ENCODE measurements at regions not wholly inside any gene's neighbourhood (a gene's known extent, or its start where the extent isn't known, plus 50 kb on each side); places are given as distances from the start of the nearest gene placed in this dataset.

- Histone ChIP-seq H3K9me1 (replicated peaks; ENCODE audit: control insufficient read depth, extremely low read depth, insufficient read depth, low read length) (no peaks in the 10 kb centered on the region), H2AFZ (ENCODE audit: low read depth, low read length) (no peak overlapping the region), H3K4me1 (ENCODE audit: control insufficient read depth, extremely low read depth, insufficient read depth, low read length) (no peaks in the 10 kb centered on the region), H3K79me2 (ENCODE audit: control insufficient read depth, insufficient read depth, low read length) (no peaks in the 10 kb centered on the region), H4K20me1 (replicated peaks; ENCODE audit: control insufficient read depth, extremely low read depth, insufficient read depth, low read length) (no peaks in the 10 kb centered on the region), H3K9me3 (replicated peaks; ENCODE audit: control insufficient read depth, insufficient read depth, low read length) (no peaks in the 10 kb centered on the region), H3K27me3 (ENCODE audit: control insufficient read depth in 2 of 2, insufficient read depth in 2 of 2, low read length in 2 of 2) (no peaks in the 10 kb centered on the region), H3K4me3 (replicated peaks in 1 of 3; ENCODE audit: insufficient read depth in 1 of 3, low read depth in 1 of 3, low read length in 3 of 3) (no peak overlapping the region), H3K36me3 (ENCODE audit: control insufficient read depth in 2 of 2, extremely low read depth in 1 of 2, insufficient read depth in 2 of 2, low read length in 2 of 2) (no peaks in the 10 kb centered on the region), H3K4me2 (ENCODE audit: insufficient read depth, low read length) (no peak overlapping the region), H3K9ac (replicated peaks; ENCODE audit: extremely low read depth, insufficient read depth, low read length) (no peak overlapping the region), H3K27ac (ENCODE audit: insufficient read depth, low read depth, low read length) (no peak overlapping the region)
- intact Hi-C loops (cut with micrococcal nuclease) (no loop called here), dilution Hi-C loops (cut with MboI; ENCODE audit: extremely low pct_ligation_motif_present, low sequenced_read_pairs) (no loop called here)
- no TSS peak for BruUV-seq (replicated peaks)
- ChIA-PET POLR2A (no interaction called here), CTCF (no interaction called here)
- no peak for DNase-seq (ENCODE audit: low read depth, low spot score)
- TF ChIP-seq CTCF (IDR thresholded peaks at IDR 0.05; ENCODE audit: extremely low read depth in 1 of 2, insufficient read depth in 1 of 2, low read depth in 1 of 2, low read length in 2 of 2) (no peak), FOS (IDR thresholded peaks at IDR 0.05; ENCODE audit: borderline replicate concordance, insufficient read depth, low read length) (no peak), MAX (IDR thresholded peaks at IDR 0.05; ENCODE audit: insufficient read depth, insufficient read length) (no peak), POLR2A (IDR thresholded peaks at IDR 0.05; ENCODE audit: low read depth, low read length) (no peak)
- FAIRE-seq = no peak
Measured at GRCh38 chr5:117255211-117256027, 680.8 kb upstream of the SEMA6A start.

GRCh38 chr5:117252566-117252965 is 677.9 kb upstream of the SEMA6A start:
- FAIRE-seq = no peak
- no peak overlapping the region for H3K4me3 ChIP-seq (replicated peaks in 1 of 3; ENCODE audit: insufficient read depth in 1 of 3, low read depth in 1 of 3, low read length in 3 of 3)
- TF ChIP-seq MYC (IDR thresholded peaks at IDR 0.05; ENCODE audit: low read depth, low read length) (no peak), CTCF (IDR thresholded peaks at IDR 0.05; ENCODE audit: extremely low read depth in 1 of 2, insufficient read depth in 1 of 2, low read depth in 1 of 2, low read length in 2 of 2) (no peak), EZH2 (IDR thresholded peaks at IDR 0.05; ENCODE audit: borderline replicate concordance, low read depth, low read length, severe bottlenecking) (no peak), MAX (IDR thresholded peaks at IDR 0.05; ENCODE audit: insufficient read depth, insufficient read length) (no peak), POLR2AphosphoS5 (IDR thresholded peaks at IDR 0.05; ENCODE audit: insufficient read depth, low read depth, low read length) (no peak), GATA2 (IDR thresholded peaks at IDR 0.05; ENCODE audit: insufficient read depth, insufficient read length, low read depth, low read length) (no peak), JUN (IDR thresholded peaks at IDR 0.05; ENCODE audit: borderline replicate concordance, insufficient read depth, insufficient read length, low read depth) (no peak), POLR2A (IDR thresholded peaks at IDR 0.05; ENCODE audit: low read depth, low read length) (no peak), FOS (IDR thresholded peaks at IDR 0.05; ENCODE audit: borderline replicate concordance, insufficient read depth, low read length) (no peak)
- no peaks in the 10 kb centered on the region for H3K4me1 ChIP-seq (ENCODE audit: control insufficient read depth, extremely low read depth, insufficient read depth, low read length)
- H3K9me3 ChIP-seq (replicated peaks; ENCODE audit: control insufficient read depth, insufficient read depth, low read length) = no peaks in the 10 kb centered on the region
- no peak overlapping the region for H2AFZ ChIP-seq (ENCODE audit: low read depth, low read length)
- H3K27me3 ChIP-seq (ENCODE audit: control insufficient read depth in 2 of 2, insufficient read depth in 2 of 2, low read length in 2 of 2) = no peaks in the 10 kb centered on the region
- no peaks in the 10 kb centered on the region for H4K20me1 ChIP-seq (replicated peaks; ENCODE audit: control insufficient read depth, extremely low read depth, insufficient read depth, low read length)
- no peaks in the 10 kb centered on the region for H3K36me3 ChIP-seq (ENCODE audit: control insufficient read depth in 2 of 2, extremely low read depth in 1 of 2, insufficient read depth in 2 of 2, low read length in 2 of 2)
- H3K4me2 ChIP-seq (ENCODE audit: insufficient read depth, low read length) = no peak overlapping the region
- ChIA-PET POLR2A (no interaction called here), CTCF (no interaction called here)
- H3K27ac ChIP-seq (ENCODE audit: insufficient read depth, low read depth, low read length) = no peak overlapping the region
- dilution Hi-C loops (cut with MboI; ENCODE audit: extremely low pct_ligation_motif_present, low sequenced_read_pairs) = no loop called here
- intact Hi-C loops (cut with micrococcal nuclease) = no loop called here
- no peak for DNase-seq (ENCODE audit: low read depth, low spot score)
- H3K79me2 ChIP-seq (ENCODE audit: control insufficient read depth, insufficient read depth, low read length) = no peaks in the 10 kb centered on the region
- H3K9me1 ChIP-seq (replicated peaks; ENCODE audit: control insufficient read depth, extremely low read depth, insufficient read depth, low read length) = no peaks in the 10 kb centered on the region
- H3K9ac ChIP-seq (replicated peaks; ENCODE audit: extremely low read depth, insufficient read depth, low read length) = no peak overlapping the region
- BruUV-seq (replicated peaks) = no TSS peak
